Activated CD8-positive, alpha-beta T cell treated with anti-CD3 and anti-CD28 coated beads, Interleukin-2, amount 10 ng/mL, durations not matched to agents 7 days and 5 days (primary cell): ENCODE measurements at regions not wholly inside any gene's neighbourhood (a gene's known extent, or its start where the extent isn't known, plus 50 kb on each side); places are given as distances from the start of the nearest gene placed in this dataset.
"Not testable (repeated sequence)": the region's sequence is repeated elsewhere in the genome, so short reads cannot be mapped to it uniquely, and the experiment has no call there.

Source experiments
- ATAC-seq: fragments of 150-1000 bp; cut with Tn5 transposase; one replicate; pipeline ENCODE4 v1.10.0; 2021; ENCODE audit warnings: moderate library complexity
- CTCF ChIA-PET: fragments of 350-600 bp; sonication (Branson Sonifier 250); formaldehyde crosslinking; loops from one replicate; lab custom pipeline; 2021; ENCODE audit warnings: antibody characterized with exemption; lab: Charles Lee
- POLR2A ChIA-PET: fragments of 350-600 bp; sonication (Branson Sonifier 250); formaldehyde crosslinking; loops from one replicate; lab custom pipeline; 2021; ENCODE audit warnings: antibody characterized with exemption; lab: Charles Lee
- DNase-seq: peaks from one replicate; pipeline ENCODE4 v3.0.0-alpha.2; 2020
- H3K27ac Mint-ChIP-seq: one replicate; pipeline ENCODE4 v1.8.0; 2021; ENCODE audit warnings: mild to moderate bottlenecking, mixed read lengths
- H3K27me3 Mint-ChIP-seq: one replicate; pipeline ENCODE4 v1.8.0; 2021; ENCODE audit warnings: low read depth, mixed read lengths
- H3K36me3 Mint-ChIP-seq: one replicate; pipeline ENCODE4 v1.8.0; 2021; ENCODE audit warnings: low read depth, mixed read lengths
- H3K4me1 Mint-ChIP-seq: one replicate; pipeline ENCODE4 v1.8.0; 2021; ENCODE audit warnings: low read depth, mixed read lengths
- H3K4me3 Mint-ChIP-seq: one replicate; pipeline ENCODE4 v1.8.0; 2021; ENCODE audit warnings: mild to moderate bottlenecking, mixed read lengths
- H3K9me3 Mint-ChIP-seq: one replicate; pipeline ENCODE4 v1.8.0; 2022; ENCODE audit warnings: mixed read lengths; ENCODE audit not compliant: insufficient read depth

GRCh38 chr3:25911525-25912295 lies 121.8 kb downstream of the OXSM start:
- ChIA-PET POLR2A (no interaction called here), CTCF (interaction anchor here (0.6 to 1.2 kb wide), 4 partner anchors 14 to 427 kb away, joined by 3 read pairs; no protein-coding TSS in a partner anchor)
- peaks cover 9% of the 10 kb centered on the region for H3K27me3 Mint-ChIP-seq
- DNase-seq = peak; percentile 33
- H3K36me3 Mint-ChIP-seq = no peaks in the 10 kb centered on the region
- peak overlapping the region; percentile 60 for H3K27ac Mint-ChIP-seq
- no peak overlapping the region for H3K4me3 Mint-ChIP-seq
- no peaks in the 10 kb centered on the region for H3K9me3 Mint-ChIP-seq
- peaks cover 11% of the 10 kb centered on the region for H3K4me1 Mint-ChIP-seq
- ATAC-seq = peak; percentile 65

DNA sequence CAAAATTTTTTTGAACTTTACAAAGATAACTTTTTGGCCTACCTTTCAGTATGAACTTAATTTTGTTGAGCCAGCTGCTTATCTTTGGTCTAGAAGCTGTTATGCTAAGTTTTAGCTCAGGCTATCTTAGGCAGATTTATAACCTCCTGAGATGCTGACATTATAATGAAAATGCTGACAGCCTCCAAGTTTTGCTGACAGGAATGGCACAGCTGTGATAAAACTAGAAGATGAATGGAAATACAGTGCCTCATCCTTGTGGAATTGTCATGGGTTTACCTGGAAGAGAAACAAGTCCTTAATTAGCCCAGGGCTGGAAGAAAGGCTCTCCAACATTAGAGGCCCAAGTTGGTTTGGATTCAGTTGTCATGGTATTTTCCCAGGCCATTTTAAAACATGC lies 123.3 kb downstream of the OXSM start:
- H3K36me3 Mint-ChIP-seq = no peaks in the 10 kb centered on the region
- CTCF ChIA-PET = no interaction called here
- H3K4me3 Mint-ChIP-seq = no peak overlapping the region
- no peaks in the 10 kb centered on the region for H3K9me3 Mint-ChIP-seq
- no peak for ATAC-seq
- DNase-seq = no peak
- H3K27ac Mint-ChIP-seq = no peak overlapping the region
- peaks cover 9% of the 10 kb centered on the region for H3K27me3 Mint-ChIP-seq
- POLR2A ChIA-PET = no interaction called here
- peaks cover 11% of the 10 kb centered on the region for H3K4me1 Mint-ChIP-seq

DNA sequence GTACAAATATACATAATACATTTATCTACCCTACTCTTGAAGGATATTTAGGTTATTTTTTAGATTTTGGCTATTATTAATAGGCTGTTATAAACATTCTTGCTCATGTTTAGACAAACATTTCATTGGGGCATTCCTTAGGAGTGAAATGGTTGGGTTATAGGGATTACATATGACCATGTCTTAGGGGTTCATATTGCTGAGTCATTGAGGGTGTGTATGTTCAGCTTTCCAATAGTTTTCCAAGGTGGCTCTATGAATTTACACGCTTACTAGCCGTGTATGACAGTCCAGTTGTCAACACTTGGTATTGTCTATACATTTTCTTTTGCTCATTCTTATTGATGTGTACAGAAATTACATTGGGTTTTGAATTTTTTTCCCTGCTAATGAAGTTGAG lies 125.8 kb downstream of the OXSM start:
- H3K9me3 Mint-ChIP-seq = no peaks in the 10 kb centered on the region
- H3K27ac Mint-ChIP-seq = no peak overlapping the region
- POLR2A ChIA-PET = no interaction called here
- ATAC-seq (no peak), DNase-seq (no peak)
- peaks cover 5% of the 10 kb centered on the region for H3K27me3 Mint-ChIP-seq
- CTCF ChIA-PET = no interaction called here
- H3K4me3 Mint-ChIP-seq = no peak overlapping the region
- H3K4me1 Mint-ChIP-seq = peaks cover 11% of the 10 kb centered on the region
- no peaks in the 10 kb centered on the region for H3K36me3 Mint-ChIP-seq

- H3K4me3 Mint-ChIP-seq = no peak overlapping the region
- ChIA-PET CTCF (no interaction called here), POLR2A (no interaction called here)
- H3K9me3 Mint-ChIP-seq = no peaks in the 10 kb centered on the region
- H3K27ac Mint-ChIP-seq = no peak overlapping the region
- no peak for DNase-seq
- no peak for ATAC-seq
- peaks cover 10% of the 10 kb centered on the region for H3K27me3 Mint-ChIP-seq
- no peaks in the 10 kb centered on the region for H3K36me3 Mint-ChIP-seq
- H3K4me1 Mint-ChIP-seq = peaks cover 8% of the 10 kb centered on the region
These were observed 126.4 kb downstream of the OXSM start for GRCh38 chr3:25916321-25916720.

DNA sequence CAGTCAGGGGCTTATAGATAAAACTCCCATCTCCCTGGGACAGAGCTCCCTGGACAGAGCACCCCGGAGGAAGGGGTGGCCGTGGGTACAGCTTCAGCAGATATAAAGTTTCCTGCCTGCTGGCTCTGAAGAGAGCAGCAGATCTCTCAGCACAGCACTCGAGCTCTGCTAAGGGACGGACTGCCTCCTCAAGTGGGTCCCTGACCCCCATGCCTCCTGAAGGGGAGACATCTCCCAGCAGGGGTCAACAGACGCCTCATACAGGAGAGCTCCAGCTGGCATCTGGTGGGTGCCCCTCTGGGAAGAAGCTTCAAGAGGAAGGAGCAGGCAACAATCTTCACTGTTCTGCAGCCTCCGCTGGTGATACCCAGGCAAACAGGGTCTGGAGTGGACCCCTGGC lies 142.1 kb downstream of the OXSM start:
- H3K27me3 Mint-ChIP-seq, H3K4me1 Mint-ChIP-seq, H3K27ac Mint-ChIP-seq, H3K4me3 Mint-ChIP-seq, DNase-seq, POLR2A ChIA-PET, H3K36me3 Mint-ChIP-seq, CTCF ChIA-PET, ATAC-seq, H3K9me3 Mint-ChIP-seq: not testable (repeated sequence)

DNA sequence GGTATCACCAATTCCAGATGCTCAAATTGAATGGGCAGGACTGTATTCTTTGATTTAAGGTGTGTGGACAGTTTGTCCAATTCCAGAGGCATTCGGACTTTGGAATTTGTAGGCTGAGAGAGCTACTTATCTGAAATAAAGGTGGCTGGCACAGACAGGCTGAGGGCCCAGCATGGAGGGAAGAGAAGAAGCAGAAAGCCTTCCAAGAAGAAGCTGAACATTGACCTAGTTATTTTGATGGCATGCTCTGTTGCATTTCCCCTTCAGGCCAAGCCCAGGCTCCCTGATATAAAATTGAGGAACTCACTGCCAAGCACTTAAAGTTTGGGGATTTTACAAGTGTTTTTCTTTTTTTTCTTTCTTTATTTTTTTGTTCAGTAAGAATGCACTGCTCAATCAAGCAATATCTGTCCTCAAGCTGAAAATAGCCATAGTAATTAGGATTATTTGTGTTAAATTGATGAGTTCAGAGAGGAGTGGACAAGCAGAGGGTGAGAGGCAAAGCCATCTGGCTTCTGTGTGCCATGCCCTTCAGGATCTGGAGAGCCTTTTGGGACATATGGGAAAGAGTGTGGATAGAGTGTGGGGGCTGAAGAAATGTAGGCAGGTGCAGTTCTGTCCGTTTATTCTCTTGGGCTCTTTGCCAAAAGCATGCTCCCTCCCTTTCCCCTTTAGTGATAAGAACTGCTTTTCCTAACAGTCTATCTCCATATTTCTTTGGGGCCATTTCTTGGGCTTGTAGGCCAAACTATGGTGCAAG lies 148.9 kb downstream of the OXSM start:
- H3K36me3 Mint-ChIP-seq = no peaks in the 10 kb centered on the region
- no peaks in the 10 kb centered on the region for H3K4me1 Mint-ChIP-seq
- ChIA-PET CTCF (no interaction called here), POLR2A (no interaction called here)
- no peaks in the 10 kb centered on the region for H3K9me3 Mint-ChIP-seq
- peaks cover 5% of the 10 kb centered on the region for H3K27me3 Mint-ChIP-seq
- no peak for ATAC-seq
- H3K4me3 Mint-ChIP-seq = no peak overlapping the region
- no peak for DNase-seq
- no peak overlapping the region for H3K27ac Mint-ChIP-seq

- Mint-ChIP-seq H3K4me1 (no peaks in the 10 kb centered on the region), H3K27ac (no peak overlapping the region), H3K36me3 (no peaks in the 10 kb centered on the region), H3K4me3 (no peak overlapping the region), H3K9me3 (no peaks in the 10 kb centered on the region), H3K27me3 (peaks cover 5% of the 10 kb centered on the region)
- ATAC-seq = no peak
- POLR2A ChIA-PET = no interaction called here
- CTCF ChIA-PET = interaction anchor here (0.5 to 0.8 kb wide), 2 partner anchors 78 to 595 kb away, joined by 3 read pairs; no protein-coding TSS in a partner anchor
- DNase-seq = no peak
These were observed 151.0 kb downstream of the OXSM start for GRCh38 chr3:25940935-25941334.

DNA sequence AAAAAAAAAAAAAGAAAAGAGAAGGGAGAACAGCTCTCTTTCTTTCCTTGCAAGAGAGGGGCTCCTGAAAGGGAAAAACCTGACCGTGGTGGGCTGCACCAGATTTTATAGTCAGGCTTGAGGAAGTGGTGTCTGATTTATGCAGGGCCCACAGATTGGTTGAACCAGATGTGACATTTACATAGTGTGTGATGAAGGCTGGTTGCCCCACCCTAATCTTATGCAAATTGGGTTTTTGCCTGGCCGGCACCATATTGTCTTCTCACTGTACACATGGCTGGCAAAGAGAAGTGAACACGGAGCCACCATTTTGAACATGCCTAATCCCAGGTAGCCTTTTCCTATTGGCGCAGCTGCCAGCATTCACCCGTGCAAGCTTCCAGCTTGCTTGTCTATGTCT lies 154.4 kb downstream of the OXSM start:
- CTCF ChIA-PET = no interaction called here
- Mint-ChIP-seq H3K4me1 (no peaks in the 10 kb centered on the region), H3K4me3 (no peak overlapping the region), H3K27me3 (peaks cover 5% of the 10 kb centered on the region), H3K9me3 (no peaks in the 10 kb centered on the region), H3K27ac (no peak overlapping the region), H3K36me3 (no peaks in the 10 kb centered on the region)
- no peak for ATAC-seq
- DNase-seq = no peak
- POLR2A ChIA-PET = no interaction called here

GRCh38 chr3:25945366-25945765 lies 155.5 kb downstream of the OXSM start:
- POLR2A ChIA-PET = no interaction called here
- CTCF ChIA-PET = no interaction called here
- DNase-seq (no peak), ATAC-seq (no peak)
- H3K4me1 Mint-ChIP-seq = no peaks in the 10 kb centered on the region
- peaks cover 5% of the 10 kb centered on the region for H3K27me3 Mint-ChIP-seq
- no peaks in the 10 kb centered on the region for H3K9me3 Mint-ChIP-seq
- H3K4me3 Mint-ChIP-seq = no peak overlapping the region
- no peaks in the 10 kb centered on the region for H3K36me3 Mint-ChIP-seq
- H3K27ac Mint-ChIP-seq = no peak overlapping the region

- H3K4me3 Mint-ChIP-seq = no peak overlapping the region
- DNase-seq (no peak), ATAC-seq (no peak)
- peaks cover 5% of the 10 kb centered on the region for H3K27me3 Mint-ChIP-seq
- ChIA-PET CTCF (no interaction called here), POLR2A (no interaction called here)
- no peaks in the 10 kb centered on the region for H3K9me3 Mint-ChIP-seq
- no peaks in the 10 kb centered on the region for H3K4me1 Mint-ChIP-seq
- H3K36me3 Mint-ChIP-seq = no peaks in the 10 kb centered on the region
- no peak overlapping the region for H3K27ac Mint-ChIP-seq
These were observed 155.9 kb downstream of the OXSM start for GRCh38 chr3:25945836-25946235.

- ChIA-PET CTCF (no interaction called here), POLR2A (no interaction called here)
- Mint-ChIP-seq H3K9me3 (no peaks in the 10 kb centered on the region), H3K27me3 (no peaks in the 10 kb centered on the region), H3K4me3 (no peak overlapping the region), H3K4me1 (no peaks in the 10 kb centered on the region), H3K27ac (no peak overlapping the region), H3K36me3 (no peaks in the 10 kb centered on the region)
- DNase-seq (no peak), ATAC-seq (no peak)
These were observed 162.2 kb downstream of the OXSM start for GRCh38 chr3:25952133-25952532.

DNA sequence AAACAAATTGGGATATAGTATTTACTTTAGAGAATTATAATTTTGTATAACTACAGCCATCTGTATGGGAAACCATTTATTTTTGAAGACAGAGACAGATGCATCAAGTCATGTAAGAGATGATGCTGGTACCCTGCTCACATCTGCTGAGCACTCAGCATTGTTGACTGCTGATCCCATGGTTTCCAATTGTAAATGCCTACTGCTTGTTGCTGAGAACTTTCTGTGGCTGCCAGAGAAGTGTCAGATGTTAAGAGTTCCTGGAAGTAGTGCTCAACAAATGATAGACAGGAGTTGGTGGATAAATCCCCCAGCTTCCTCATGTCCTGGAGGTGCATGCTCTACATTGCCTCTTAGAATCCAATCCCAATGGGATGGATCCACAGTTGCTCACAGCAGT lies 167.1 kb downstream of the OXSM start:
- CTCF ChIA-PET = no interaction called here
- H3K9me3 Mint-ChIP-seq = no peaks in the 10 kb centered on the region
- no peak for DNase-seq
- POLR2A ChIA-PET = no interaction called here
- H3K4me3 Mint-ChIP-seq = no peak overlapping the region
- H3K27me3 Mint-ChIP-seq = no peaks in the 10 kb centered on the region
- ATAC-seq = no peak
- no peaks in the 10 kb centered on the region for H3K4me1 Mint-ChIP-seq
- no peaks in the 10 kb centered on the region for H3K36me3 Mint-ChIP-seq
- no peak overlapping the region for H3K27ac Mint-ChIP-seq
